Duodenal mucosa (tissue), 2 donors: ENCODE measurements at regions not wholly inside any gene's neighbourhood (a gene's known extent, or its start where the extent isn't known, plus 50 kb on each side); places are given as distances from the start of the nearest gene placed in this dataset.

Source experiments
- H3K27ac ChIP-seq: one replicate; pipeline ENCODE4 v1.7.0; 2013; ENCODE audit warnings: low read depth, low read length
- H3K27me3 ChIP-seq, 2 donors: one replicate each; pipeline ENCODE4 v1.7.0; 2013; ENCODE audit warnings: low read length in 2 of 2, control low read depth in 1 of 2; ENCODE audit not compliant: insufficient read depth in 2 of 2, control insufficient read depth in 1 of 2
- H3K36me3 ChIP-seq, 2 donors: one replicate each; pipeline ENCODE4 v1.7.0; 2013; ENCODE audit warnings: low read length in 2 of 2, control low read depth in 1 of 2; ENCODE audit not compliant: insufficient read depth in 2 of 2, control insufficient read depth in 1 of 2
- H3K4me1 ChIP-seq, 2 donors: one replicate each; pipeline ENCODE4 v1.7.0; 2013; ENCODE audit warnings: low read length in 2 of 2, control low read depth in 1 of 2; ENCODE audit not compliant: insufficient read depth in 2 of 2, control insufficient read depth in 1 of 2
- H3K4me3 ChIP-seq, 2 donors: one replicate each; pipeline ENCODE4 v1.7.0; 2013; ENCODE audit warnings: low read length in 2 of 2, low read depth in 1 of 2
- H3K9ac ChIP-seq, 2 donors: one replicate each; pipeline ENCODE4 v1.7.0; 2013; ENCODE audit warnings: low read length in 2 of 2, low read depth in 1 of 2
- H3K9me3 ChIP-seq, 2 donors: one replicate each; pipeline ENCODE4 v1.7.0; 2013; ENCODE audit warnings: low read length in 2 of 2, control low read depth in 1 of 2; ENCODE audit not compliant: control insufficient read depth in 1 of 2

DNA sequence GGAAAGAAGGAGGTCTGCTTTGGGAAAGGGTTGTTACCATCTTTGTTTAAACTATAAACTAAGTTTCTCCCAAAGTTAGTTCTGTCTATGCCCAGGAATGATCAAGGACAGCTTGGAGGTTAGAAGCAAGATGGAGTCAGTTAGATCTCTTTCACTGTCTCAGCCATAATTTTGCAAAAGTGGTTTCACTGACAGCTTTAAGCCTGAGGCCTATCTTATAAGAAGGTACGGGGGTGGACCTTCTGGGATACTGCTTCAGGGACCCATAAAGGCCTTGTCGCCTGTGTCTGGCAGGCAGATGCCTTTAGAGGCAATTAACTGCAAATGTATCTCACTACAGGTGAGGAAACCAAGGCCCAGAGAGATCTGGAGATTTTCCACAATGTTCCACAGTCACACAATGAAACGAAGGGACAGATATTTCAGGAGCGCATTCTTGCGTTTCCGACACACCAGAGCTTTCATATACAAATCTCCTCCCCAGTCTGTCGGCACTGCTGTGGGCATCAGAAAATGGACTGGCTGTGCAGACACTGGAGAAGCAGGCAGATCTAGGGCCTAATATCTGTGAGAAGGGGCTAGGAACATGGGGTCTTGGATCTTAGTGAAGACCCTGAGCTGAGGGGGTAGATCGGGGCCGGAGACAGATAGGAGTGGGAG, 169.5 kb upstream of the SMAD3 start:
- Histone ChIP-seq H3K4me3 (no peak overlapping the region), H3K27me3 (no peaks in the 10 kb centered on the region), H3K9ac (no peak overlapping the region), H3K9me3 (no peaks in the 10 kb centered on the region), H3K27ac (no peak overlapping the region), H3K4me1 (peaks cover 0 to 3% of the 10 kb centered on the region in 2 donors), H3K36me3 (no peaks in the 10 kb centered on the region)

GRCh38 chr15:66896611-66897010, 168.8 kb upstream of the SMAD3 start:
- Histone ChIP-seq H3K9me3 (no peaks in the 10 kb centered on the region), H3K27me3 (no peaks in the 10 kb centered on the region), H3K9ac (no peak overlapping the region), H3K4me3 (no peak overlapping the region), H3K4me1 (peaks cover 0 to 3% of the 10 kb centered on the region in 2 donors), H3K36me3 (no peaks in the 10 kb centered on the region), H3K27ac (no peak overlapping the region)

GRCh38 chr15:66897416-66897815, 168.0 kb upstream of the SMAD3 start:
- H3K9ac ChIP-seq, result no peak overlapping the region

GRCh38 chr15:66897971-66898370, 167.4 kb upstream of the SMAD3 start:
- no peak overlapping the region for H3K9ac ChIP-seq

More at GRCh38 chr15:66897416-66897815, 168.0 kb upstream of the SMAD3 start:
- no peaks in the 10 kb centered on the region for H3K9me3 ChIP-seq
- no peak overlapping the region for H3K27ac ChIP-seq
- H3K36me3 ChIP-seq, result no peaks in the 10 kb centered on the region
- no peaks in the 10 kb centered on the region for H3K27me3 ChIP-seq
- H3K4me3 ChIP-seq, result no peak overlapping the region
- peaks cover 0 to 3% of the 10 kb centered on the region in 2 donors for H3K4me1 ChIP-seq

GRCh38 chr15:66898656-66899386, 166.6 kb upstream of the SMAD3 start:
- H3K27me3 ChIP-seq, result no peaks in the 10 kb centered on the region
- H3K9ac ChIP-seq, result no peak overlapping the region
- no peaks in the 10 kb centered on the region for H3K36me3 ChIP-seq
- no peak overlapping the region for H3K27ac ChIP-seq
- H3K9me3 ChIP-seq, result no peaks in the 10 kb centered on the region
- H3K4me3 ChIP-seq, result no peak overlapping the region
- peaks cover 0 to 3% of the 10 kb centered on the region in 2 donors for H3K4me1 ChIP-seq

More at GRCh38 chr15:66897971-66898370, 167.4 kb upstream of the SMAD3 start:
- no peaks in the 10 kb centered on the region for H3K36me3 ChIP-seq
- no peaks in the 10 kb centered on the region for H3K9me3 ChIP-seq
- no peak overlapping the region for H3K4me3 ChIP-seq
- H3K27ac ChIP-seq, result no peak overlapping the region
- no peaks in the 10 kb centered on the region for H3K27me3 ChIP-seq
- peaks cover 0 to 3% of the 10 kb centered on the region in 2 donors for H3K4me1 ChIP-seq

GRCh38 chr15:66899555-66900350, 165.6 kb upstream of the SMAD3 start:
- H3K27ac ChIP-seq, result no peak overlapping the region
- H3K4me3 ChIP-seq, result no peak overlapping the region
- H3K9ac ChIP-seq, result no peak overlapping the region
- H3K36me3 ChIP-seq, result no peaks in the 10 kb centered on the region
- no peaks in the 10 kb centered on the region for H3K27me3 ChIP-seq
- peaks cover 0 to 3% of the 10 kb centered on the region in 2 donors for H3K4me1 ChIP-seq
- no peaks in the 10 kb centered on the region for H3K9me3 ChIP-seq

DNA sequence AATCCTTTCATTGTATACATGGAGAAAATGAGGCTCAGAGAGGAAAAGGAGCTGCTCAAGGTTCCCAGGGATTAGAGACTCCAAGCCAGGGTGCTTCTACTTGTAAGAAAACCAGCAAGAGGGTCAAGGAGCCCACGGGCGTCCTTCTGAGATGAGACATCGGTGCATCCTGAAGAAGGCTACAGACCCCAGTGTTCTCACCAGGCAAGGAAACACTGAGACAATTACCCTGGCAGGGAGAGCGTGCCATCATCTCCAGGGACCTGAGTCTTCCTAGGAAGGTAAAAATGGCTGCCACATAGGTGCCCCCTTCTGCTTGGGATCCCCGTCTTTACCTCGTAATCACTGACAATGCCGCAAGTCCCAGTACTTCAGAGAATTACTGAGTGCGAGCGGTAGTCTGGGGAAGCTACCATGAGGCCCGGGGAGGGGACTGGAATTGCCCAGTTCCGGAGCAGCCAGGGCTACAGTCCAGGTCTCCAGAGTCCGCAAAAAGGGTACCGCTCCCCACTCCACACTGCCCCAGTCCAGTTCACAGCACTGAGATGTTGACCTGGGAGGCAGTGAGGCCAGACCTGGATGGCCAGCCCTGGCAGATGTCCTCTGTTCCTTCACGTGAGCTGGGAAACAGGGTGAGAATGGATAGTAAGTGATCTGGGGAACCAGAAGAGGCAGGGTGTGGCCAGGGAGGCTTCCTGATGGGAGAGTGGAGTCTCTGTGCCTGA, 164.7 kb upstream of the SMAD3 start:
- H3K27ac ChIP-seq, result no peak overlapping the region

GRCh38 chr15:66901336-66902100, 163.9 kb upstream of the SMAD3 start:
- Histone ChIP-seq H3K9ac (no peak overlapping the region), H3K4me1 (peaks cover 0 to 3% of the 10 kb centered on the region in 2 donors), H3K27ac (no peak overlapping the region), H3K4me3 (no peak overlapping the region), H3K27me3 (no peaks in the 10 kb centered on the region), H3K36me3 (no peaks in the 10 kb centered on the region), H3K9me3 (no peaks in the 10 kb centered on the region)

More for the DNA sequence above, 164.7 kb upstream of the SMAD3 start:
- peaks cover 0 to 3% of the 10 kb centered on the region in 2 donors for H3K4me1 ChIP-seq
- H3K9me3 ChIP-seq, result no peaks in the 10 kb centered on the region
- no peak overlapping the region for H3K9ac ChIP-seq
- no peaks in the 10 kb centered on the region for H3K27me3 ChIP-seq
- no peaks in the 10 kb centered on the region for H3K36me3 ChIP-seq
- no peak overlapping the region for H3K4me3 ChIP-seq

DNA sequence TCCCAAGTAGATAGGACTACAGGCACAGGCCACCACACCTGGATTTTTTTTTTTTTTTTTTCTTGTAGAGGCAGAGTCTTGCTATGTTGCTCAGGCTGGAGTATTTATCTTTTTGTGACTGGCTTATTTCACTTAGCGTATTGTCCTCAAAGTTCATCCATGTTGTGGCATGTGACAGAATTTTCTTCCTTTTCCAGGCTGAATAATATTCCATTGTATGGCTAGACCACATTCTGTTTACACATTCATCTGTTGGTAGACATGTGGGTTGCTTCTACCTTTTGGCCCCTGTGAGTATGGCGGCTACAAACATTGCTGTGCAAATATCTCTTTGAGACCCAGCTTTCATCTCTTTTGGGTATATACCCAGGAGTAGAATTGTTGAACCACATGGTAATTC, 160.2 kb upstream of the SMAD3 start:
- Histone ChIP-seq H3K27me3 (no peaks in the 10 kb centered on the region), H3K36me3 (no peaks in the 10 kb centered on the region), H3K4me1 (peaks cover 6% of the 10 kb centered on the region in 2 donors)

More for the DNA sequence above, 160.2 kb upstream of the SMAD3 start:
- Histone ChIP-seq H3K27ac (no peak overlapping the region), H3K9ac (no peak overlapping the region), H3K9me3 (no peaks in the 10 kb centered on the region), H3K4me3 (no peak overlapping the region)
